SK-N-SH treated with all-trans-retinoic acid at 6 μM for 48 hours (cell line): ENCODE measurements at regions not wholly inside any gene's neighbourhood (a gene's known extent, or its start where the extent isn't known, plus 50 kb on each side); places are given as distances from the start of the nearest gene placed in this dataset.

ENCODE experiments used
- ATAC-seq: fragments of 200-7000 bp; cut with Tn5 transposase; 3 replicates; pipeline ENCODE4 v1.9.1; 2020; ENCODE audit warnings: mild to moderate bottlenecking, moderate library complexity
- ARNTL ChIP-seq: fragments of 450-650 bp; formaldehyde crosslinking; IDR thresholded peaks from 2 replicates; pipeline ENCODE4 v1.5.0; 2020; ENCODE audit warnings: low read depth, mild to moderate bottlenecking, moderate library complexity, borderline replicate concordance
- BACH2 ChIP-seq: fragments of 250-450 bp; sonication (Bioruptor Pico); IDR thresholded peaks from 2 replicates; pipeline ENCODE4 v1.9.0; 2021; ENCODE audit warnings: mild to moderate bottlenecking, borderline replicate concordance
- CSDC2 ChIP-seq: fragments of 250-450 bp; sonication (Bioruptor Pico); IDR thresholded peaks from 2 replicates; pipeline ENCODE4 v1.5.0; 2020; ENCODE audit warnings: mild to moderate bottlenecking, moderate library complexity
- ESRRG ChIP-seq: fragments of 250-450 bp; sonication (Bioruptor Pico); IDR thresholded peaks from 2 replicates; pipeline ENCODE4 v1.6.1; 2021; ENCODE audit warnings: mild to moderate bottlenecking
- GLIS3 ChIP-seq: fragments of 250-450 bp; sonication (Bioruptor Pico); IDR thresholded peaks from 2 replicates; pipeline ENCODE4 v1.5.0; 2020; ENCODE audit warnings: mild to moderate bottlenecking, moderate library complexity
- ISL1 ChIP-seq: fragments of 250-450 bp; sonication (Bioruptor Pico); IDR thresholded peaks from 2 replicates; pipeline ENCODE4 v2.1.2; 2022; ENCODE audit warnings: mild to moderate bottlenecking, moderate library complexity
- PATZ1 ChIP-seq: fragments of 250-450 bp; sonication (Bioruptor Pico); IDR thresholded peaks from 2 replicates; pipeline ENCODE4 v1.8.0; 2020; ENCODE audit warnings: mild to moderate bottlenecking, moderate library complexity, borderline replicate concordance
- PPARA ChIP-seq: fragments of 250-450 bp; sonication (Bioruptor Pico); IDR thresholded peaks from 2 replicates; pipeline ENCODE4 v1.5.0; 2020; ENCODE audit warnings: mild to moderate bottlenecking, borderline replicate concordance
- RARB ChIP-seq: fragments of 250-450 bp; sonication (Bioruptor Pico); IDR thresholded peaks from 2 replicates; pipeline ENCODE4 v1.8.0; 2021; ENCODE audit warnings: mild to moderate bottlenecking, moderate library complexity
- SNAI2 ChIP-seq: fragments of 250-450 bp; sonication (Bioruptor Pico); IDR thresholded peaks from 2 replicates; pipeline ENCODE4 v1.5.0; 2020; ENCODE audit warnings: mild to moderate bottlenecking, moderate library complexity
- TCF4 ChIP-seq: fragments of 250-450 bp; sonication (Bioruptor Pico); IDR thresholded peaks from 2 replicates; pipeline ENCODE4 v1.8.0; 2021; ENCODE audit warnings: mild to moderate bottlenecking, moderate library complexity, borderline replicate concordance
- TOX ChIP-seq: fragments of 250-450 bp; sonication (Bioruptor Pico); IDR thresholded peaks from 2 replicates; pipeline ENCODE4 v1.8.0; 2021; ENCODE audit warnings: mild to moderate bottlenecking, moderate library complexity, borderline replicate concordance
- TSHZ2 ChIP-seq: fragments of 250-450 bp; sonication (Bioruptor Pico); IDR thresholded peaks from 2 replicates; pipeline ENCODE4 v1.5.0; 2020; ENCODE audit warnings: mild to moderate bottlenecking, moderate library complexity
- ZFP30 ChIP-seq: fragments of 450-650 bp; formaldehyde crosslinking; IDR thresholded peaks from 2 replicates; pipeline ENCODE4 v1.5.0; 2022; ENCODE audit warnings: mild to moderate bottlenecking, moderate library complexity
- ZNF565 ChIP-seq: fragments of 450-650 bp; formaldehyde crosslinking; conservative IDR thresholded peaks from 2 replicates; pipeline ENCODE4 v1.5.0; 2020; ENCODE audit warnings: low read depth, mild to moderate bottlenecking, moderate library complexity
- ZNF70 ChIP-seq: fragments of 450-650 bp; formaldehyde crosslinking; IDR thresholded peaks from 2 replicates; pipeline ENCODE4 v1.5.0; 2020; ENCODE audit warnings: mild to moderate bottlenecking, moderate library complexity

GRCh38 chr9:94161673-94162072 is 77.4 kb downstream of the PTPDC1 start (continued):
- TF ChIP-seq TSHZ2 (no peak), TCF4 (CRISPR knock-in tag) (no peak), GLIS3 (no peak), ZFP30 (CRISPR knock-in tag) (no peak), ZNF565 (CRISPR knock-in tag) (no peak), ISL1 (CRISPR knock-in tag) (no peak), ESRRG (CRISPR knock-in tag) (no peak), PPARA (no peak), SNAI2 (CRISPR knock-in tag) (no peak), TOX (CRISPR knock-in tag) (no peak)

- no peak for ATAC-seq
Observed at GRCh38 chr9:94164806-94165549, 80.7 kb downstream of the PTPDC1 start.

GRCh38 chr9:94165592-94166235 is 81.5 kb downstream of the PTPDC1 start:
- peak; percentile 97 for ATAC-seq
- TF ChIP-seq ARNTL (peak; percentile 85), PATZ1 (no peak), TSHZ2 (0 out of 2 replicates have a peak, but pooled peaks have one; percentile 11), ZNF70 (CRISPR knock-in tag) (no peak)

More at GRCh38 chr9:94164806-94165549, 80.7 kb downstream of the PTPDC1 start:
- no peak for TF ChIP-seq CSDC2
- TF ChIP-seq TOX (CRISPR knock-in tag) = no peak
- TF ChIP-seq BACH2 = no peak
- no peak for TF ChIP-seq ZNF565 (CRISPR knock-in tag)
- no peak for TF ChIP-seq RARB (CRISPR knock-in tag)
- TF ChIP-seq PPARA = no peak
- TF ChIP-seq ESRRG (CRISPR knock-in tag) = no peak
- TF ChIP-seq ZFP30 (CRISPR knock-in tag) = no peak
- no peak for TF ChIP-seq TSHZ2
